ENCODE measurements at regions not wholly inside any gene's neighbourhood (a gene's known extent, or its start where the extent isn't known, plus 50 kb on each side); places are given as distances from the start of the nearest gene placed in this dataset.

DNA sequence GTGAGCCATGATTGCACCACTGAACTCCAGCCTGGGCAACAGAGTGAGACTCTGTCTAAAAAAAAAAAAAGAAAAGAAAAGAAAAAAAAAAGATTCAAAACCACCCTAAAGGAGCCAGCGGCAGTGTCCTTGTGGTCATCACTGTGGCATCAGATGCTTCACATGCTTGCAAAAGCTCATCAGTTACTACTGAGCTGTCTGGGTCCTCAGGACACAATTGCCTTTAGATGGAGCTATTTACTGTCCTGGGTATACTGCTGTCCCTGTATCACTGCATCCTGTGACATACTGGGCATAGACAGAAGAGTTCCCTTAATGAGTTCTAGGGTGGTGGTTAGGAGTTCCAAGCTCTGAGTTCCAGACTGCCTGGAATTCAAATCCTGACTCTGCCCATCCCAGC is 85.8 kb downstream of the LINGO1 start:
- peaks cover 25% of the 10 kb centered on the region for H3K27me3 Mint-ChIP-seq
- no peaks in the 10 kb centered on the region for H3K9me3 Mint-ChIP-seq
- no peaks in the 10 kb centered on the region for H3K36me3 Mint-ChIP-seq (ENCODE audit: low read depth)
- no peak overlapping the region for H3K27ac Mint-ChIP-seq
- intact Hi-C loops (cut with micrococcal nuclease): no loop called here
- H3K4me3 Mint-ChIP-seq: no peak overlapping the region
- H3K4me1 Mint-ChIP-seq (ENCODE audit: low read depth): peaks cover 34% of the 10 kb centered on the region

DNA sequence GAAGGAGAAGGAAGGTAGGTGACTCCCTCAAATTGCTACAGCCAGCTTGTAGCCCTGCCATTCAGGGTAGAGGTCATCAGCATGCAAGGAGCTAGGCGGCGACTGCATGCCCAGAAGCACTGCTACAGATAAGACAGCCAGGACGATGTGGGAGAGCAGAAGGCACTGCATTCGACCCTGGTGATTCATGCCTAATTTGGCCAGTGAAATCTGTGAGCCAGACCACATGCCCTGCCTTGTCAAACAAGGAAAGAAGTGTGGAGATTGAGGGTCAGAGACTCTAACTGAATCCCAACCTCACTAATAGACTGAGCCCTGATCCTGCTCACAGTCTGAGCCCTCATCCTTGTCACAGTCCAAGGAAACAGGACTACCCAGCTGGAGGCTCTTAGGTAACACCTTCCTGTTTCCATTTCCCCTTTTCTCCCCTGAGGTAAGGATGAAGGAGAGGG is 86.6 kb downstream of the LINGO1 start:
- Mint-ChIP-seq H3K27me3 (peaks cover 26% of the 10 kb centered on the region), H3K36me3 (ENCODE audit: low read depth) (no peaks in the 10 kb centered on the region), H3K9me3 (no peaks in the 10 kb centered on the region), H3K27ac (no peak overlapping the region), H3K4me1 (ENCODE audit: low read depth) (peaks cover 39% of the 10 kb centered on the region), H3K4me3 (no peak overlapping the region)
- intact Hi-C loops (cut with micrococcal nuclease): no loop called here

DNA sequence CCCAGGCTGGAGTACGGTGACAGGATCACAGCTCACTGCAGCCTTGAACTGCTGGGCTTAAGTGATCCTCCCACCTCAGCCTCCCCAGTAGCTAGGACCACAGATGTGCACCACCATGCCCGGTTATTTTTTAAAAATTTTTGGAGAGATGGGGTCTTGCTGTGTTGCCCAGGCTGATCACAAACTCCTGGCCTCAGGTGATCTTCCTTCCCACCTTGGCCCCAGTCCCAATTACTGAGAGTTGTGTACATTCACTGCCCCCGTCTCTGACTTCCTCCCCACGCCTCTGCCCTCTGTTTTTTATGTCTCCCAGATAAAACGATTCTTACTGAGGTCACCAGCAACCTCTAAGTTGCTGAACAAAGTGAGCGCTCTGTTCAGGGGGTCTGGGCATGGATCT is 87.7 kb downstream of the LINGO1 start:
- peak overlapping the region; percentile 31 for H3K27ac Mint-ChIP-seq
- H3K36me3 Mint-ChIP-seq (ENCODE audit: low read depth): no peaks in the 10 kb centered on the region
- H3K9me3 Mint-ChIP-seq: no peaks in the 10 kb centered on the region
- H3K4me1 Mint-ChIP-seq (ENCODE audit: low read depth): peaks cover 39% of the 10 kb centered on the region
- intact Hi-C loops (cut with micrococcal nuclease): no loop called here
- H3K4me3 Mint-ChIP-seq: no peak overlapping the region
- H3K27me3 Mint-ChIP-seq: peaks cover 28% of the 10 kb centered on the region

DNA sequence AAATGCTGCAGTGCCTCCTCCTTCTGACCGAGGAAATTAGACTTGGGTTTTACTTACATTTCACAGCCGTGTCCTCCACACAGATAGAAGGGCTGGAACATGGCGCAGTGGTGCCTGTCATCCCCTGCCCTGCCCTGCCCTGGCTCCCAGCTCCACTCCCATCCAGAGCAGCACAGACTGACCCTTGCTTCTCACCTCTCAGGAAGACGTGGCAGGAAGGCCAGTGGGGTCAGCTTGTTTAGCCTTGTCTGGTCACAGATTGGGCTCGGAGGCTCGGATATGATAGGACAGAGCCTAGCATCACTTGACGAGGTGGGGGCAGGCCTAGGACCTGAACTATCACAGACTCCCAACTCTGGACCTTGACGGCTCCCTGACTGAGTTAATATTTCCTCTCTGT is 88.5 kb downstream of the LINGO1 start:
- intact Hi-C loops (cut with micrococcal nuclease): no loop called here
- Mint-ChIP-seq H3K9me3 (no peaks in the 10 kb centered on the region), H3K36me3 (ENCODE audit: low read depth) (no peaks in the 10 kb centered on the region), H3K4me1 (ENCODE audit: low read depth) (peaks cover 39% of the 10 kb centered on the region), H3K27me3 (peaks cover 28% of the 10 kb centered on the region), H3K27ac (peak overlapping the region; percentile 31), H3K4me3 (no peak overlapping the region)

DNA sequence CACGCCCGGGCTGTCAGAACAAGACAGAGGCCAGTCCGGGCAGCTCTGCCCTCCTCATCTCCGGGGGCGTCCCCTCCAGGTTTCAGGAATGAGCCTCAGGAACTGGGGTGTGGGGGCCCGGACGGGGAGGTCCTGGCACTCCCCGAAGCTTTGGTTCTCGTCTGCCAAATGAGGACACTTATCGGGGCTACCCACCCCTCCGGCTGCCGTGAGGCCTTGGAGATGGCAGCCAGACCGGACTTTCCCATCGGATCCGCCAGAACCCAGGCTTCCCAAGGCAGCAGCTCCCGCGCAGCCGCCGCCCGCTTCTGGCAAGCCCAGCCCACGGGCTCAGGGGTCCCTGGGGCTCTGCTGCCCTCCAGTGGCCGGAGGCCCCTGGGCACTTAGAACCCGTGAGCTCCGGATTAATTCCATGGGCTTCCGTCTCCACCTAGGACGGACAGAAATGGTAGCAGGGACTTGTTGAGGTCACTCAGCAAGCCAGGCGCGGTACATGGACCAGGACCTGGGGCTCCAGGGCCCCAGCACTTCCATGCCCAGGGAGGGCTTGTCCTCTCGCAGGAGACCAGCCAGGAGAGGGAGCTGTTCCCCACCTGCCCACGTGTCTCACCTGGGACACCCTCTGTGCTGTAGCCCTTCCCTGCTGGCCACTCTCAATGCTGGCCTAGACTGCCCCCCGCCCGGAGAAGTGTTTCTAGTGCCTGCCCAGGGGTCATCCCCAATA is 89.4 kb downstream of the LINGO1 start:
- Mint-ChIP-seq H3K27ac (peak overlapping the region; percentile 74), H3K9me3 (no peaks in the 10 kb centered on the region), H3K27me3 (peaks cover 30% of the 10 kb centered on the region), H3K4me3 (peak overlapping the region; percentile 77), H3K36me3 (ENCODE audit: low read depth) (no peaks in the 10 kb centered on the region), H3K4me1 (ENCODE audit: low read depth) (peaks cover 32% of the 10 kb centered on the region)
- intact Hi-C loops (cut with micrococcal nuclease): loop anchor here (1.0 to 2.0 kb wide), 2 partner anchors 357 to 424 kb away; no protein-coding TSS in a partner anchor

- no peaks in the 10 kb centered on the region for H3K36me3 Mint-ChIP-seq (ENCODE audit: low read depth)
- intact Hi-C loops (cut with micrococcal nuclease): loop anchor here (1.0 to 2.0 kb wide), 2 partner anchors 356 to 423 kb away; no protein-coding TSS in a partner anchor
- H3K4me1 Mint-ChIP-seq (ENCODE audit: low read depth): peaks cover 34% of the 10 kb centered on the region
- H3K9me3 Mint-ChIP-seq: no peaks in the 10 kb centered on the region
- H3K4me3 Mint-ChIP-seq: peak overlapping the region; percentile 77
- peak overlapping the region; percentile 74 for H3K27ac Mint-ChIP-seq
- H3K27me3 Mint-ChIP-seq: peaks cover 30% of the 10 kb centered on the region
Measured at GRCh38 chr15:77542491-77543001, 90.2 kb downstream of the LINGO1 start.

DNA sequence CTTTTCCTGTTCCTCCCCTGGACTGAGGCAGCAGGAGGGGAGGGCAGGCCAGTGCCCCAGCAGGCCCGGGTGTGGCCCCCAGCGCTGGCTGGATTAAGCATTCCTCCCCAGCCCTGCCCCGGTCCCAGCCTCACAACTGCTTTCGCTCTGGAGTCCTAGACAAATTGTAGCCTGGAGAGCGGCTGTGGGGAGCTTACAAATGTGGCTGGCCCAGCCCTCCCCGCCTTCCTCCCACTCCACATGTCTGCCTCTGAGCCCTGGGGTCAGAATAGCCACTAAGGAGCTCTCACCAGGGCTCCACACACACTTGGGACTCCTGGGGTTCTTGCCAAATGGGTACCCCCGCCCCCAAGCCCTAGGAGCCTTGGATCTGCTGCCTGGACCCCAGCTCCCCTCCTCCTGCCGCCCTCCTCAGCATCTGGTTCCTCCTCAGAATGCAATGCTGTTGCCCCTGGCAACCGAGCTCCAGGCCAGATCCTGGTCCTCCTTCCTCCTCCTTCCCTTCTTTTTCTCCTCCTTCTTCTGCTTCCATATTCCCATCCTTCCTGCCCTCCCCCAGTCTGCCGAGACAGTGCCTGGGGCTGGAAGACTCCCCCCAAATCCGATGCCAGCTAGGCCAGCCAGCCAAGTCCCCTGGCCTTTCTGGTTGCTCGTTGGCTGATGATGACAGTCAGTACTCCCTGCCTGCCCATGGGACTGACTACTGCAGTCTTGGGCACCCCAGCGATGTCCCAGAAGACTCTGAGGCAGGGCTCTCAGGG is 91.1 kb downstream of the LINGO1 start:
- Mint-ChIP-seq H3K9me3 (no peaks in the 10 kb centered on the region), H3K4me1 (ENCODE audit: low read depth) (peaks cover 36% of the 10 kb centered on the region), H3K36me3 (ENCODE audit: low read depth) (no peaks in the 10 kb centered on the region), H3K27ac (peak overlapping the region; percentile 74), H3K4me3 (no peak overlapping the region), H3K27me3 (peaks cover 32% of the 10 kb centered on the region)
- intact Hi-C loops (cut with micrococcal nuclease): loop anchor here (2.0 kb wide), 1 partner anchor 355 kb away; no protein-coding TSS in a partner anchor

DNA sequence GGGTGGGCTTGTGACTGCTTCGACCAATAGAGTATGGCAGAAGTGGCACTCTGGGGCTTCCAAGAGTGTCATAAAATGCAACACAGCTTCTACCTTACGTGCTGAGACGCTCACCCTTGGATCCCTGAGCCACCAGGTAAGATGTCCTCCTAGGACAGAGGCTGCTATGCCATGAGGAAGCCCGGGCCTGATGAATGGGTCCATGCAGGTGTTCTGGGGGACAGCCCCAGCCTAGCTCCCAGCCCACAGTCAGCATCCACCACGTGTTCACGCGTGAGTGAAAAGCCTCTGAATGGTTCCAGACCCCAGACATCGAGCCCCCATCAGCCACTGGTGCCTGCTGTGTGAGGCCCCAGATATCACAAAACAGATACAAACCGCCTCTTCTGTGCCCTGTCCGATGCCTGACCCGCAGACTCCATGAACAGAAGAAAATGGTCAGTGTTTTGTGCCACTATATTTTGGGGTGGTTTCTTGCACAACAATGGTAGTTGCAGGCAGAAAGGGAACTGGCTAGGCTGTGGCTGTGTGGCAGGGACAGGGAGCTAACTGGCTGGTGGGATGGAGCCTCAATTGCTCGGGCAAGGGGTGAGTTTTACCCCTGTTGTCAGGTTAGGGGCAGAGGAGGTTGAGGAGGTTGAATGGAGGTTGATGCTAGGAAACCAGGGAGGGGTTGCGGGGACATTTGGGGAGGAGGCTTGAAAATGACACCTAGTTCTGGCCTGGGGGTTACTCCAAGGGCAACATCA is 92.2 kb downstream of the LINGO1 start:
- Mint-ChIP-seq H3K4me1 (ENCODE audit: low read depth) (peaks cover 29% of the 10 kb centered on the region), H3K27me3 (peaks cover 30% of the 10 kb centered on the region), H3K4me3 (no peak overlapping the region), H3K27ac (peak overlapping the region; percentile 5), H3K36me3 (ENCODE audit: low read depth) (no peaks in the 10 kb centered on the region), H3K9me3 (no peaks in the 10 kb centered on the region)
- intact Hi-C loops (cut with micrococcal nuclease): no loop called here

DNA sequence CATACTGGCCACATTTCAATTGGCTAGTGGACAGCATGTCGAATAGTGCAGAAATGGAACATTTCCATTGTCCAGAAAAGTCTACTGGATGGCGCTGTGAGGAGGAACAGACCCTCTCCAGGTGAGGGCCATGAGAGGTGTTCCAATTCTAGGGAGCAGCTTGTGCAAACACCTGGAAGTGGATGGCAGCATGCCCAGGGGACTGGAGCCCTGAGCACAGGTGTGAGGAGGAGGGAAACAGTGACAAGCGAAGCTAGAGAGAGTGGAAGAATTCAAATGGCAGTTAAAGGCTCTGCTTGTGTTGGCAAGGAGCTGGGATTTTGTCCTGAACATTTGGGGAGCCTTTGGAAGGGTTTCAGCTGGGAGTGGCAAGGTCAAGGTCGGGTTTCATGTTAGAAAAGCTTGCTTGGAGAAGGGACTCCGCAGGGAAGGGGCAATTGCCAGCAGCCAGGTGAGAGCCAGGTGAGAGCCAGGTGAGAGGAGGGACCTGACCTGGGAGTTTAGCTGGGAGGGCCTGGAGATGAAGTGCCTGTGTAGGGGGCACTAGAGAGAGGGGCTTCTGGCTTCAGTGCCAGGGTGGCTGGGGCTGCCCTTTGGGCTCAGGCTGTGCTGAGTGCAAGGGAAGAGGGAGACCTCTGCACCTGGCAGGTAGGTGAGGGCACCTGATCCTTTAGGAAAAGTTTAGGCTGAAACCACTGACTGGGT is 93.8 kb downstream of the LINGO1 start:
- Mint-ChIP-seq H3K36me3 (ENCODE audit: low read depth) (no peaks in the 10 kb centered on the region), H3K4me1 (ENCODE audit: low read depth) (peaks cover 33% of the 10 kb centered on the region), H3K4me3 (no peak overlapping the region), H3K27me3 (peaks cover 15% of the 10 kb centered on the region), H3K27ac (no peak overlapping the region), H3K9me3 (no peaks in the 10 kb centered on the region)
- intact Hi-C loops (cut with micrococcal nuclease): no loop called here

DNA sequence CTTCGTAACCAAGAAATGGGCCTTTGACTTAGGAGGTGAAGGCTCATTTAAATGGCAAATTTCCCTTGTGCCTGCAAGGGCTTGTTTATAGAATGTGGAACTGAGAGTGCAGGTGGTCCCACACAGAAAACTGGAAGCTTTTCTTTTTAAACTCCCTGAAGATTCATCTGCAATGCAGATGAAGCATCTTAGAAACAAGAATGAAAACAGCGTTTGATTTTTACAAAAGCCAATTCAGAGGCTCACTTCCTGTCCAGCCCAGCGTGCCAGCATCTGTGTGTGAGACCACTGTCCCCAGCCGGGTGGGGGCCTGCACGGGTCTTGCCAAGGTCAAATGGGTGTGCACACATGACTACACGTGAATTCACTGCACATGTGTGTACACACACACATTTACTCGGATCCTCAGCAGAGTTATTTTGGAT is 94.7 kb downstream of the LINGO1 start:
- Mint-ChIP-seq H3K4me1 (ENCODE audit: low read depth) (peaks cover 27% of the 10 kb centered on the region), H3K4me3 (no peak overlapping the region), H3K27me3 (peaks cover 21% of the 10 kb centered on the region), H3K36me3 (ENCODE audit: low read depth) (no peaks in the 10 kb centered on the region), H3K27ac (no peak overlapping the region), H3K9me3 (no peaks in the 10 kb centered on the region)
- intact Hi-C loops (cut with micrococcal nuclease): no loop called here

DNA sequence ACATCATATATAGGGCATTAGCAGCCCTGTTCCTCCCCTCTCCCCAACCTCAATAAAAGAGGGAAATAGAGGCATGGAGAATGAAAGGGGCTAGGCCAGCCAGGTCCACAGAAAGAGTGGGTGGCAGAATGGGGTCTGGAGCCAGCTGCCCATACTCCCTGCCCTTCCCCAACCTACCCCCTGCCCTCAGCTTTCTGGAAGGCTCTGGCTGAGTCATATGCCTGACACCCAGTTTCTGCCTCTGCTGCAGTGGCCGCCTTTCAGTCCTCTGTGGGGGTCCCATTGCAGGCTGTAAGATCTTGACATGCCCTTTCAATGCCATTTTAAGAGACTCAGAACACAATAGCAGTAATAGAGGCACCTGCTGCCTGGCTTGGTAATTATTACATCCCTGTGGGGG is 95.7 kb downstream of the LINGO1 start:
- Mint-ChIP-seq H3K27me3 (peaks cover 26% of the 10 kb centered on the region), H3K4me3 (no peak overlapping the region), H3K9me3 (no peaks in the 10 kb centered on the region), H3K27ac (no peak overlapping the region), H3K36me3 (ENCODE audit: low read depth) (no peaks in the 10 kb centered on the region), H3K4me1 (ENCODE audit: low read depth) (peaks cover 18% of the 10 kb centered on the region)
- intact Hi-C loops (cut with micrococcal nuclease): no loop called here

DNA sequence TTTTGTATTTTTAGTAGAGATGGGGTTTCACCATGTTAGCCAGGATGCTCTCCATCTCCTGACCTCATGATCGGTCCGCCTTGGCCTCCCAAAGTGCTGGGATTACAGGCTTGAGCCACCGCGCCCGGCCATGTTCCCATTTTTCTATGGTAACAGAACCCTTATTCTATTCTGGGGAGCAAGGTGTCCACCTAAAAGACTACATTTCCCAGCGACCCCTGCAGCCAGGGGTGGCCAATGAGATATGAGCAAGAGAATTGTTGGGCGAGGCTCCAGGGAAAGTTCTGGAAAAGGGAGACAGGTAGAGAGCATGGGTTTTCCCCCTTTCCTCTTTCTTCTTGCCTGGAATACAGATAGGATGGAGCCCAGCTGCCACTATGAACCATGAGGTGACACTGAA is 96.9 kb downstream of the LINGO1 start:
- no peak overlapping the region for H3K27ac Mint-ChIP-seq
- H3K4me3 Mint-ChIP-seq: no peak overlapping the region
- intact Hi-C loops (cut with micrococcal nuclease): no loop called here
- no peaks in the 10 kb centered on the region for H3K36me3 Mint-ChIP-seq (ENCODE audit: low read depth)
- peaks cover 28% of the 10 kb centered on the region for H3K27me3 Mint-ChIP-seq
- peaks cover 12% of the 10 kb centered on the region for H3K4me1 Mint-ChIP-seq (ENCODE audit: low read depth)
- no peaks in the 10 kb centered on the region for H3K9me3 Mint-ChIP-seq

Data from dendritic cell treated with granulocyte-macrophage colony-stimulating factor and Interleukin-4, amounts not matched to agents 40 ng/mL and 50 ng/mL, for 4 days (primary cell).